Mesodermal cell (in vitro differentiated cells): ENCODE measurements at regions not wholly inside any gene's neighbourhood (a gene's known extent, or its start where the extent isn't known, plus 50 kb on each side); places are given as distances from the start of the nearest gene placed in this dataset.
"Not testable (repeated sequence)": the region's sequence is repeated elsewhere in the genome, so short reads cannot be mapped to it uniquely, and the experiment has no call there.

Source experiments
- H3K27ac ChIP-seq: 2 replicates; pipeline ENCODE4 v1.7.0; 2013; ENCODE audit warnings: mild to moderate bottlenecking, low read depth, low read length, moderate library complexity; ENCODE audit not compliant: severe bottlenecking
- H3K36me3 ChIP-seq: 2 replicates; pipeline ENCODE4 v1.7.1; 2013; ENCODE audit warnings: mild to moderate bottlenecking, low read length, moderate library complexity; ENCODE audit not compliant: control insufficient read depth, insufficient read depth
- H3K4me1 ChIP-seq: one replicate; pipeline ENCODE4 v1.7.1; 2013; ENCODE audit warnings: mild to moderate bottlenecking, low read length; ENCODE audit not compliant: insufficient read depth, control insufficient read depth, poor library complexity, severe bottlenecking
- H3K4me3 ChIP-seq: 2 replicates; pipeline ENCODE4 v1.7.0; 2013; ENCODE audit warnings: low read length, control low read depth, mild to moderate bottlenecking; ENCODE audit not compliant: insufficient read depth, poor library complexity, severe bottlenecking; ENCODE audit errors: extremely low read depth
- H3K9me3 ChIP-seq: 2 replicates; pipeline ENCODE4 v1.7.1; 2013; ENCODE audit warnings: mild to moderate bottlenecking, low read length, moderate library complexity; ENCODE audit not compliant: control insufficient read depth
- WGBS, 2 experiments: methylation state at CpG; one replicate each; pipeline ENCODE4 v1.1.5; 2013; ENCODE audit warnings: missing lambda C conversion rate in 2 of 2; ENCODE audit not compliant: insufficient coverage in 2 of 2; 5-methylcytosine and 5-hydroxymethylcytosine counted together

- Histone ChIP-seq H3K27ac (no peak overlapping the region), H3K4me1 (peaks cover 4% of the 10 kb centered on the region), H3K36me3 (no peaks in the 10 kb centered on the region), H3K9me3 (no peaks in the 10 kb centered on the region), H3K4me3 (no peak overlapping the region)
- 75 to 93% methylated on average over 2 of the region's 3 CpGs for WGBS, 2 experiments
These were observed 124.6 kb downstream of the SOCS6 start for GRCh38 chr18:70413455-70413854.

GRCh38 chr18:70411876-70412435 lies 123.1 kb downstream of the SOCS6 start:
- H3K4me1 ChIP-seq, result peaks cover 4% of the 10 kb centered on the region
- whole genome bisulfite sequencing, 2 experiments, result 80 to 88% methylated on average over 6 of the region's 6 CpGs

GRCh38 chr18:70411307-70411706 lies 122.5 kb downstream of the SOCS6 start:
- peaks cover 4% of the 10 kb centered on the region for H3K4me1 ChIP-seq
- H3K4me3 ChIP-seq, result no peak overlapping the region
- H3K9me3 ChIP-seq, result no peaks in the 10 kb centered on the region
- H3K27ac ChIP-seq, result no peak overlapping the region
- H3K36me3 ChIP-seq, result no peaks in the 10 kb centered on the region
- 90% methylated on average over 2 of the region's 2 CpGs; no CpG with 5 or more reads in 1 of the 2 experiments for WGBS, 2 experiments

More at GRCh38 chr18:70411876-70412435, 123.1 kb downstream of the SOCS6 start:
- Histone ChIP-seq H3K36me3 (no peaks in the 10 kb centered on the region), H3K27ac (no peak overlapping the region), H3K4me3 (no peak overlapping the region), H3K9me3 (no peaks in the 10 kb centered on the region)

- no peak overlapping the region for H3K4me3 ChIP-seq
- no peaks in the 10 kb centered on the region for H3K36me3 ChIP-seq
- 81 to 83% methylated on average over 3 of the region's 3 CpGs for WGBS, 2 experiments
- no peaks in the 10 kb centered on the region for H3K9me3 ChIP-seq
- H3K27ac ChIP-seq, result no peak overlapping the region
- H3K4me1 ChIP-seq, result no peaks in the 10 kb centered on the region
These were observed 116.2 kb downstream of the SOCS6 start for GRCh38 chr18:70405052-70405451.

DNA sequence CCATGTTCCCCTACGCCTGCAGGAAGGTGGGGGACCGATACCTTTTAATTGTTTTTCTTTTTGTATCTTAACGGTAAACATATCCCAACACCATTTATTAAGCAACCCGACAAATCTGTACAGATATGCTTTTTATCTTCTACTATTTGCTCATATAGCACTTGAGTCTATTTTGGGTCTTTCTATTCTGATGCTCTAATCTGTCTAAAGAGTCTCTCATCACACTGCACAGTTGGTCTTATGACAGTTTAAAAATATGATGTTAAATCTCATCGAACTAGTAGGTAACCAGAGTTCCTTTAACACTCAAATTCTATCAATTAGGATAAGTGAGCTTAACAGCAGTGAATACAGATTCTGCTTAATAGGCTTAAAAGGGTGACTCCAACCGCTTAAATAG lies 111.6 kb downstream of the SOCS6 start:
- Histone ChIP-seq H3K4me3 (no peak overlapping the region), H3K27ac (no peak overlapping the region), H3K36me3 (no peaks in the 10 kb centered on the region), H3K4me1 (no peaks in the 10 kb centered on the region), H3K9me3 (no peaks in the 10 kb centered on the region)
- WGBS, 2 experiments, result 60 to 89% methylated on average over 2 to 3 of the region's 6 CpGs

DNA sequence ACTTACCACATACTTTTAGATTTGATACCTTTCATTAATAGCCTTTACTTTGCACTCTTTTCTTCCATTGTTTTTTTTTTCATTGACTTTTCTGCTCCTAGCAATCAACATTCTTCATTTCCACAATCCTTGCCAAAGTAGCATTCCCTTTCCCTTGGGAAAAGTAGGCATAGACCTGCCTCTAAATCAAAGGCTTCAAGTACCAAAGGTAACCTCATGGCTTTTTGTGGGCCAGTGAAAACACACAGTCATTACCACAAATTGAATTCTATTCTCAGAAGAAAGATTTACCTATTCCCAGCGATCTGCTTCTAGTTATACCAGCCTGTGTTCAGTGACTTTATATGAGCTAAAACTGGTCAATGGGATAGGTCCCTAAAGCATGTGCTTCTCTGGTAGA lies 109.2 kb downstream of the SOCS6 start:
- WGBS, 2 experiments, result 86% methylated on average over 1 of the region's 1 CpG; no CpG with 5 or more reads in 1 of the 2 experiments
- Histone ChIP-seq H3K36me3 (no peaks in the 10 kb centered on the region), H3K9me3 (no peaks in the 10 kb centered on the region), H3K4me3 (no peak overlapping the region), H3K4me1 (no peaks in the 10 kb centered on the region), H3K27ac (no peak overlapping the region)

DNA sequence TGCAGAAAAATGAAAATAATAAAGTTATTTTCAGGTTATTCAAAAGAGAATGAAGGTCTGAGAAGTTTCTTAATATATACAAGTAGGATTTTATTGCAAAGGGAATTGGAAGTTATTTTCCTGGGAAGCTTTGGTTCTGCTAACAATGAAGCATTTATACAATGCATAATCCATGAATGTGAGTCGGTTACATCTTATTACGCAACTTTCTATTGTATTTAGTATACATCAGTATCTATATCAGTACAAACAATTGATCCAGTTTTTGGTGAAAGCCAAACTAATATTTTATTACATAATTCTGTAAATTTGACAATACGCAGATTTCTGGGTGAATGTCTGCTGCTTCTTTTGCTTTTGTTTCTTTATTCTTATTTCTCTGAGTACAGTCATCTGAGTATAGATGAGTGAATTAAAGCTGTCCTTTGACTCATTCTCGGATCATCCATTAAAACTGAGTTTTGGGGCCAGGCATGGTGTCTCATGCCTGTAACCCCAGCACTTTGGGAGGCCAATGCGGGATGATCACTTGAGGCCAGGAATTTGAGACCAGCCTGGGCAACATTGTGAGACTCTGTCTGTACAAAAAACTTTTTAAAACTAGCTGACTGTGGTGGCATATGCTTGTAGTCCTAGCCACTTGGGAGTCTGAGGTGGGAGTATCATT lies 108.5 kb downstream of the SOCS6 start:
- Histone ChIP-seq H3K27ac (no peak overlapping the region), H3K4me1 (no peaks in the 10 kb centered on the region), H3K36me3 (no peaks in the 10 kb centered on the region), H3K4me3 (no peak overlapping the region), H3K9me3 (no peaks in the 10 kb centered on the region)
- 86 to 95% methylated on average over 2 of the region's 5 CpGs for WGBS, 2 experiments

DNA sequence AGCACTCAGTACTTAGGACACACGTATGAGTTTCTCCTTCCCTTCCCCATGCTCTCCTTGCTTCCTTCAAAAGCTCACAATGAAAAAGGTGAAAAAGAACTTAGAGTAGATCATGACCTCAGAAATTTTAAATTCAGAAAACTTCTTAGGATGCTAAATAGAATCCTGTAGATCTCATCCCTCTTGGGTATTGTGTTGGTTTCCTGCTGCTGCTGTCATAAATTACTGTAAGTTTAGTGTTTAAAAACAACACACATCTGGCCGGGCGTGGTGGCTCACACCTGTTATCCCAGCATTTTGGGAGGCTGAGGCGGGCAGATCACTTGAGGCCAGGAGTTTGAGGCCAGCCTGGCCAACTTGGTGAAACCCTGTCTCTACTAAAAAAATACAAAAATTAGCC lies 106.9 kb downstream of the SOCS6 start:
- H3K4me3 ChIP-seq, H3K9me3 ChIP-seq: not testable (repeated sequence)
- 75 to 78% methylated on average over 3 to 4 of the region's 4 CpGs for WGBS, 2 experiments

GRCh38 chr18:70394672-70395071 lies 105.8 kb downstream of the SOCS6 start:
- Histone ChIP-seq H3K27ac (no peak overlapping the region), H3K4me3 (no peak overlapping the region), H3K4me1 (no peaks in the 10 kb centered on the region), H3K9me3 (no peaks in the 10 kb centered on the region), H3K36me3 (no peaks in the 10 kb centered on the region)
- 94 to 96% methylated on average over 2 of the region's 5 CpGs for WGBS, 2 experiments

More for the DNA sequence above, 106.9 kb downstream of the SOCS6 start:
- H3K4me1 ChIP-seq, H3K36me3 ChIP-seq, H3K27ac ChIP-seq: not testable (repeated sequence)

DNA sequence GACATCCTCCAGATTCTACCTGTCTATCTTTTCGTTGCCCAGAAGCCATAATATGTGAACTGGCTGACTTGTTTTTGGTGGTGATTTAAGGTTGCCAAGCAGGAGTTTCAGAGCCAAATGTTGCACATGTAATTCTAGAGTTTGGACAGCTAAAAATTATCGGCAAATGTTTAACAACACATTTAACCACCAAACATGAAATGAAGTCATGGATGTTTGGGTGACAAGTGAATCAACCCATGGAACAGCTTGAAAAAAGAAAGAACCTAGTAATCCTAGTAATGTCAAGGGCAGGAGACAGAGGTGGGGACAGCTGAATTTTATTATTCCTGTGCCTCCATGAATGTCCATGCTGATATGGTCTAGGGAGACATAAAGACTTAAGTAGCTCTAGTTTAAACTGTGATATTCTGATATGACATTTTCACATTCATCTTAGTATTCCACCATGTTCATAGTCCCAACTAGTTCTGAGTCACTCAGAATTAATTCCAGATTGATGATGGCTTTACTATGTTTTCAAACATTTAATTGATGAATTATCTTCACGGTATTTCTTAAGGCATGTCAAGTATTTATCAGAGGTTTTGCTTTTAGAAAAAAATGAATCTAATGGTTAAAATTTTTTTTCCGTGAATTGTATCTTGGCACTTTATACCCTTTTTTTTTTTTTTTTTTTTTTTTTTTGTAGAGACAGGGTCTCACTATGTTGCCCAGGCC lies 101.7 kb downstream of the SOCS6 start:
- Histone ChIP-seq H3K9me3 (no peaks in the 10 kb centered on the region), H3K4me3 (no peak overlapping the region), H3K4me1 (no peaks in the 10 kb centered on the region), H3K27ac (no peak overlapping the region), H3K36me3 (no peaks in the 10 kb centered on the region)
- no CpG with 5 or more reads among the region's 4 CpGs for WGBS, 2 experiments

GRCh38 chr18:70389036-70389435 lies 100.2 kb downstream of the SOCS6 start:
- 96 to 100% methylated on average over 2 to 5 of the region's 5 CpGs for WGBS, 2 experiments
- not testable (repeated sequence) for H3K4me3 ChIP-seq, H3K4me1 ChIP-seq, H3K36me3 ChIP-seq, H3K9me3 ChIP-seq, H3K27ac ChIP-seq
